NCI-H2107 (cell line): ENCODE measurements at regions not wholly inside any gene's neighbourhood (a gene's known extent, or its start where the extent isn't known, plus 50 kb on each side); places are given as distances from the start of the nearest gene placed in this dataset.
"Not testable (repeated sequence)": the region's sequence is repeated elsewhere in the genome, so short reads cannot be mapped to it uniquely, and the experiment has no call there.

Experiments
- DNase-seq: peaks from one replicate; lab custom pipeline; 2025; lab: John Stamatoyannopoulos, UW

DNA sequence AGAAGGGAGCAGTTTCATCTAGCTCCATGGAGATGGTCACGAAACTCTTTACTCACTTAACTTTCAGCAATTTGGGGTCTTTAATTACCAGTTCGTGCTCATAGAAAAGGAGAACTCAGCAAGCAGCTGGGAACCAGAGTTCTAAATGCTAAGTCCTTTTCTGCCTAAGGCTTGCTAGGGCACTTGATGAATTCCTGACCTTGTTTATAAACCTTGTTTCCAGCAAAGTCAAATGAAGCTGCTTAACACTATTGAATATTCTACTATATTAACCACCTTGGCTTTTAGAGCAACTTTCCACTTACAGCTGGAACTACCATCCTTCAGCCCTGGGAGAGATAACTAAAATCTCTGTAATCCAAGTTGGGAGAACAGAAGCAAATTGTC lies 79.5 kb upstream of the TSC22D2 start:
- no peak for DNase-seq

DNA sequence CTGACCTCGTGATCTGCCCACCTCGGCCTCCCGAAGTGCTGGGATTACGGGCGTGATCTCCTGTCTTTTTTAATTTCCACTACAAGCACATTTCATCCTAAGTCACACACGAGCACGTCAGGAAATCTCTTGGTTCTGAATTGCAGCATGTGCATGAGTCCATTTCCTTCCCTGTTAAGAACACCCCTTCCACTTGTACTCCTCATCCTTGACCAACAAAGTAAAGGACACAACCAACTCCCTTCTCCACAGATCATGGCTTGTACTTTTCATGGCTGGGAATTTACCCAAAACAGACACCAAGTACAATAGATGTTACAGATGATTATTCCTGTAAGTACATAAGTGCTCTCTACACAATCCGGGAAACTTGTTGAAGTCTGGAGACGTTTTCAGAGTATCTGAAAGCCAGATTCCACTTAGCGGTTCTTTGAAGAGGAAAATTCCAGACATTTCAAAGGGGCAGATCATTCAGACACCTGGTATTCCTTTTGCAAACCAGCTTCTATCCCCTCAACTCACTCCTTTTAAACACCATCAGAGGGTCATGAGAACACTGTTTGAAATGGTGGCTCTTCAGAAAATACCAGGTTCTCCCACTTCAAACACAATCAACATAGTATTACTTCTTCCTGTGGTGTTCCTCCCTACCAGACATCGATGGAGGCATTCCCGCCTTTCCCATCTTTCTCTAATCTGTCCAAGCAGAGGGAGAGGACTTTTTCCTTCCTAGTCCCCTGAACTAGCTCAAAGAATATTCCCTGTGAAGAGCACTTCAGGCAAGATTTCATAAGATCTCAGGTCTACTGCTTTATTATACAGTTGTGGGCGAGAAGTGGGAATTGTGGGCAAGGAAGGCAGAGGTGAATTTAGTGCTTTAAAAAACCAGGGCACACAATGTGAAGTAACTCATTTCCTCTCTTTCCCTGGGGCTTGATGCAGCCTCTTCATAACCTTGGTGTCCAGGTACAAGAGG lies 80.1 kb upstream of the TSC22D2 start:
- DNase-seq = no peak

DNA sequence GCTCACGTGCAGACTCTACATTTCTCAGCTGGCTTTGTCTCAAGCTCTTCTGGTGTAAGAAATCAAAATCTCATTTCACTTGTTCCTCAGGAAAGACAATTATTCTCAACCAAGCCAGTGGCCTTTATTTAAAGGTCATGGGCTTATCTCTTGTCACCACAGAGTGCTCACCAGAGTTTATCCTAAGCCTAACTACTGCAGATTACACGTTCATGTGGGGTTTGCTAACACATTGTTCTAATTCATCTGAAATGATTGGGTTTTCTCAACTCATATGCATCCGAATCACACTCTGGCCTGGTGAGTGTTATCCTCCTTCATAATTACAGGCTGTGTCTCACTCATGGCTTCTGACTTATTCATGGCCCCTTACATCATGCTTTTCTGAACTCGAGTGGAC lies 83.3 kb upstream of the TSC22D2 start:
- no peak for DNase-seq

DNA sequence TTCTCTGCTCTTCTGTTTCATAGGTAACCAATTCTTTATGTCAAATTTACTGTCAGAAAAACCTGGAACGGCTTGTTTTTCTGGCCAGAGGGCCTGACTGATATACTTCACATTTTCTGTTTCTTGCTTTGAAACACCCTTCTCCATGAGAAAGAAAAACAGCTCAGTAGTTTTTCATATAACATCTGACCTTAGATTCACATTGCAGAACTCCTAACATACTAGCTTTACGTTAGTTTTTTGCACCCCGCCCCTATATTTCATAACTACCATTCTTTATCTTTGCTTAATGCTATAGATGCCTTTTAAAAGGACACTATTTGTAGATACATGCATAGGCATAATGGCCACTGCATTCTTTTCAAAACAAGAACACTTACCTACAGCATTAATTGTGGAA lies 83.9 kb upstream of the TSC22D2 start:
- no peak for DNase-seq

DNA sequence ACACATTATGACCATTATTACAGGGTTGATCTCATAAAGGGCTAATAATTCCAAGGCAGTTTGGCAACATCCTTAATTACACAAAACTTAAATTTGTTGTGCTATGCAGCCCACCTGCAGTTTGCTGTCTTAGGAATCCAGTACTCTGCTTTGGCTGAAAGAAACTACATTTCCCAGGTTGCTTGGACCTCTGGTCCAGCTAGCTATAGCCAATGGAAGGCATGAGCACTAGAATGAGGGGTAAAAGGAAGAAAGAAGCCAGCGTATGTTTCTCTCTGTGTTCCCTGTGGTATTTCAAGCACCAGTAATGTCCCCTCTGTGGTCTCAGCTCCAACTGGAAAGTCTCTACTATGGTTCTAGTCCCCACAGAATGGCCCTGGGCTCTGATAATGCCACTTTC lies 84.3 kb upstream of the TSC22D2 start:
- no peak for DNase-seq

DNA sequence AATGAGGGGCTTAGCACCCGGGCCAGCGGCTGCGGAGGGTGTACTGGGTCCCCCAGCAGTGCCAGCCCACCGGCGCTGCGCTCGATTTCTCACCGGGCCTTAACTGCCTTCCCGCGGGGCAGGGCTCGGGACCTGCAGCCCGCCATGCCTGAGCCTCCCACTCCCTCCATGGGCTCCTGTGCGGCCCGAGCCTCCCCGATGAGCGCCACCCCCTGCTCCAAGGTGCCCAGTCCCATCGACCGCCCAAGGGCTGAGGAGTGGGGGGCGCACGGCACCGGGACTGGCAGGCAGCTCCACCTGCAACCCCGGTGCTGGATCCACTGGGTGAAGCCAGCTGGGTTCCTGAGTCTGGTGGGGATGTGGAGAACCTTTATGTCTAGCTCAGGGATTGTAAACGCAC lies 85.0 kb upstream of the TSC22D2 start:
- not testable (repeated sequence) for DNase-seq

DNA sequence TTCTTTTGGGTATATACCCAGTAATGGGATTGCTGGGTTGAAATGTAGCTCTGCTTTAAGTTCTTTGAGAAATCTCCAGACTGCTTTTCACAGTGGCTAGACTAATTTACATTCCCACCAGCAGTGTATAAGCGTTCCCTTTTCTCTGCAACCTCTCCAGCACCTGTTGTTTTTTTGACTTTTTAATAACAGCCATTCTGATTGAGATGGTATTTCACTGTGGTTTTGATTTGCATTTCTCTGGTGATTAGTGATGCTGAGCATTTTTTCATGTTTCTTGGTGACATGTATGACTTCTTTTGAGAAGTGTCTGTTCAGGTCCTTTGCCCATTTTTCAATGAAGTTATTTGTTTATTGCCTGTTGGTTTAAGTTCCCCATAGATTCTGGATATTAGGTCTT lies 87.1 kb upstream of the TSC22D2 start:
- not testable (repeated sequence) for DNase-seq

DNA sequence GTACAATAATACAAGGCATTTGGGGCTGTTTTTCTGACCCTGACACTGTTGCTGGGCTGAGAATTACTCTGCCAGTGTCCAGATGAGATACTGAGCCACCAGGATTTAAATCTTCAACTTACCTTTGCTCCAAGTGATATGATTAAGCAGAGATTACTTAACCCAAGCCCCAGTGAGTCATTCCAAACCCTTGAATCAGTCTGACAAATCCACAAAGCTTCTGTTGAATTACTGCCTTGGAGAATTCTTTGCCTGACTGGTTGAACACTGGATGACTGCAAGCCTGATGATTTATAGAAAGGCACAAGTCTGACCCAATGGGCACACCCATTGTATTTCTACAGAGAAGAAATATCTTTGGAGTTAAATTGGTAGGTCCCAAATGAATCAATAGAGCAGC lies 88.2 kb upstream of the TSC22D2 start:
- no peak for DNase-seq

DNA sequence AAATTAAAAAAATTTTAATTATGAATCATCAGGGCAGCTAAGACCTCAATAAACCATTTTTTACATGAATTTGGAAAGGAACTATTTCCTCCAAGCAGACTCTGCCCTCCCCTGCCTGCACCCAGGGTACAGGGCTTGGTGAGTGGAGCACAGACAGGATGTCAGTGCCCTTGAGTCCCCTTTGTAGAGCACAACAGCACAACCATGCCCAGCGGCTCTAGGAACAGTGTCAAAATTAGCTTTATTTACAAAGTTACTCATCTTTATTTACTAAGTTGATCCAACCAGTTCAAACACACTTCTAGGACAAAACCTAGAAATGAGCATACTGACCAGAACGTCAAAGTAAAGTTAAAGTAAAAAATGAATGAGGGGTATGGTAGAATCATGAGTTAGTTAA lies 90.6 kb upstream of the TSC22D2 start:
- no peak for DNase-seq

DNA sequence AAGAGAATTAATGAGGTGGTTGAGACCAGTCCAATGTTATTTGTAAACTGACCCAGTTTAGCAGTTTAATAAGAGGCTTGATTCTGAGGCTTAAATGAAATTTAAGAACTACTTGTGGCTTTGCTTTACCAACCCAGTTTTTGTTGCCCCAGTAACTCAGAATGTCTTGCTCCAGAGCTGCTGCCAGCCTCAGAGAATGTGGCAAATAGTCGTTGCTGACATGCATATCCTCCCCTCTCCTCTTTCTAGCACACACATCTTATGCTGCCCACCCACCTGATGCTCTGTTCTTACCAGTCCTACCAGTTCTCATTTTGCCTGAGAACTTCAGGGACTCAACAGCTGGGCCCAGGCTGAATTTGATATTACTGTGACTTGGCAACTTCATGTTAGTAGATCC lies 92.4 kb upstream of the TSC22D2 start:
- peak; percentile 39 for DNase-seq

DNA sequence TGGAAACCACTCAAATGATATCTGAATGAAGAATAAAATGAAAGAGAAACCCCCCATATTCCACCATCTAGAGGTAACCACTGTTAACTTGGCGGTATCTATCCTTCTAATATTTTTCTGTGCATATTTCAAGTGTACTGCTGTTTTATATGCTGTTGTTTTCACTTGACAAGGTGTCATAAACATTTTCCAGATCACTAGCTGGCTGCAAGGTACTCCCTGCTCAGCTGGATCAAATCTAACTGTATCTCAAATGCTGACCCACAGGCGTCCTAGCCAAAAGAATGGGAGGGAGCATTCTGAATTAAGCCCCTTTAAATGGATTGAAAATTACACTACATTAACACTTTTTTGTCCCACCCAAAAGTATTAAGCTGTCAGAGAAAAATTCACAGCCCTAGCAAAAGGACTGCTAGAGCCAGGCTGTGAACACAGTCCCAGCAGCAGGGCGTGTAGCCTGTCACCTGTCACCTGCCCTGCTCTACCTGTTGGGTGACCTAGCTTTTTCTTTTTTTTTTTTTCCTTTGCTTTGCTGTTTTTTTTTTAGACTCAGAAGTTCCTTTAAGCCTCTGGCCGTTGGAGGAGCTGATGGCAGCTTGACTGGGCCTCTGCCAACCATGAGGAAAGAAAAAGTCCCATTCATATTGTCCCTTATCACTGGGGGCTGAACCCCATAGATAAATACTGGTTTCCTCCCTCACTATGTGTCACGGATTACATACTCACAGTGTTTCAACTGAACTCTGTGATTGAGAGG lies 93.7 kb upstream of the TSC22D2 start:
- DNase-seq = no peak

DNA sequence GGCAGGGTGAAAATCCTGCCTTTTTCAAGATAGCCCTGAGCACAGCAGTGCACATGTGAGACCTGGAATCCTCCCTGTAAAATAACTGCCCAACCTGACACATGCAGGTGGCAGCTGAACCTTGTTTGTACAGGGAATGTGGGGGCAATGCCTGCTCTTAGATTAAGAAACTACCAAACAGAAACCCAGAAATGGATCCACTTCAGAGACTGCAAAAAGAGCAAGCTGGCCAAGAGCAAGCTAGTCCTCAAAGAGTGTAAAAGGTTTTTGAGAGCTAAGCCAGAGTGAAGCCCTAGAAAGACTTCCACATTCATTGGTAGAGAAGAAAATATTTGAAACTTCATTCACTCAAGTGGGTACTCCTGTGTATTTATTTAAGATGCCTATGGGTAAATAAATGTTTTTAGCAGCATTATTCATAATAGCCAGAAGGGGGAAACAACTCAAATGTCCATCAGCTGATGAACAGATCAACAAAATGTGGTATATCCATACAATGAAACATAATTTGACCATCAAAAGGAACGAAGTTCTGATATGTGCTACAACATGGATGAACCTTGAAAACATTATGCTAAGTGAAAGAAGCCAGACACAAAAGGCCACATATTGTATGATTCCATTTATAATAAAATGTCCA lies 96.0 kb upstream of the TSC22D2 start:
- DNase-seq = no peak

DNA sequence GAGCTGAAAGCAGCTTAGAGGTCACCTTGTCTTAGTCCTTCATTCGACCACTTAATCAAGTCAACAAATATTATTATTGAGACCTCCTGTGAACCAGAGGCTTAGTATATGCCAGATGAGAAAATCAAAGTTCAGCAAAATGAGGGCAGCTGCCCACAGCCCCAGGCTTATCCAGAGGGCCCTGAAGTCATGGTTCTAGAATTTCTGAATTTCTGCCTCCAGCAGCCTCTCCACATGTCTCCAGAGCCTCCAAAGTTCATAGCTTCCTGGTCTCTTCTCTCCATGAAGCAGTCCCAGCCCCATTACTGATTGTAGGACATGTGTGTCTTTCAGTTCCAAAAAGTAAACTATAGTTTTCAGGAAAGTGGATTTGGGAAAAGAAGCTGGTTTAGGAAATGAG lies 96.9 kb upstream of the TSC22D2 start:
- DNase-seq = no peak

DNA sequence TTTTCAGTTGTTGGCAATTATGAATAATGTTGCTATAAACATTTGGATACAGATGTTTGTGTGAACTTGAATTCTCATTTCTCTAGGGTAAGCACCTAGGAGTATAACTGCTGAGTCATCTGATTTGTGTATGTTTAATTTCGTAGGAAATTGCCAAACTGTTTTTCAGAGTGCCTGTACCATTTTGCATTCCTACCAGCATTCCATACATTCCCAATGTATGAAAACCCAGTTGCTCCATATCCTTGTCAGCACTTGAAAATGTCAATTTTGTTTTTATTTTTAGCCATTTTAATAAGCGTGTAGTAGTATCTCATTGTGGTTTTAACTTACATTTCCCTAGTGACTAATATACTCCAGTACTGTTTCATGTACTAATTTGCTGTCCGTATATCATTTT lies 98.5 kb upstream of the TSC22D2 start:
- no peak for DNase-seq

DNA sequence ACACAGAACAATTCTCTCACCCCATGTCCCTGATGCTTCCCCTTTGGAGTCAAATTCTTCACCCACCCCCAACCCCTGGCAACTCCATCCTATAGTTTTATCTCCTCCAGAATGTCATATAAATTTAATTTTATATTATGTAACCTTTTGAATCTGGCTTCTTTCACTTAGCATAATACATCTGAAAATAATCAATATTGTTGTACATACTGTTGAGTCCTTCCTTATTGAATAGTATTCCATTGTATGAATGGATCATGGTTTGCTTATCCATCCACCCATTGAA lies 98.9 kb upstream of the TSC22D2 start:
- no peak for DNase-seq

DNA sequence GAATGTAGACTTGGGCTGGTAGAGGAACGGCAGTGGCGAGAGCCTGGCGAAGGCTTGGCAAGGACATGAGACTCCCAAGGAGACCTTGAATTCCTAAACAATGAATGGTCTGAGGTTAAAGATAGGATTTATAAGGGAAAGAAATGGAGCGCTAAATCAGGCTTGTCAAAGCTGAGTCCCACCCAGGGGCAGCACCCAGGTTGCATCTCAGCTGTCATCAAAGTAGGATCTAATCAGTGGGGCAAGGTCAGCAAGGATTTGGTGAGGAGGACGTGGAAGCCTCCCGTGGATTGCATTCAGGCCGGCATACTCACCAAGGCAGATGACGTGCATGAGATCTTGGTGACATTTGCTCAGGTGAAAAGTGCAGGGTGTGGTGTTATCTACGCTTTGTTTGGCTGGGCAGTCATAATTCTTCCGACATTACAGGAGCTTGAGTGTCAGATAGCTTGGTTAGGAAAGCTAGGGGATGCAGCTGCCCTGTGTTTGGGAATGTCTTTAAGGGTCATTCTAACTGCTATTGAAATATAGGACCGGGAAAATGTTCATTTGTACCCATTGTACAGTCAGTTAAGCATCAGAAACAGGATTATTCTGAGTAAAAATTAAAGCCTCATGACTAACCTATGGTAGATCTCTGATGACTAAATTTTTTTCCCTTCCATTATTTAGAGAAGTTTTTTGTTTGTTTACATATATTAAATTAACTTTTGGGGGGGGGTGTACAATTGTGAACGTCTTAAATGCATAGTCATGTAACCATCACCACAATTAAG lies 99.4 kb upstream of the TSC22D2 start:
- no peak for DNase-seq

DNA sequence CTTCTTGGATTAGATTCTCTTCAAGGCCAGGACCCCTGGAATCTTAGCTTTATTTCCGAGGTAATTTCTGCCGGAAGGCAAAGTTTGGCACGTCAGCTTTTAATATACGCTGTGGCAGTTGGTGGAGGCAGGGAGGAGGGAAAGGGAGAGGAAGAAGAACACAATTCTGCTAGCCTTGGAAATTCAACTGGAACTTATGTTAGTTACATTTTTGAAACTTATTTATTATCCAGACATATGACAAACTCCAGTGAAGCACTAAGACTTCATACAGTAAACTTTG lies 100.1 kb upstream of the TSC22D2 start:
- DNase-seq = no peak

DNA sequence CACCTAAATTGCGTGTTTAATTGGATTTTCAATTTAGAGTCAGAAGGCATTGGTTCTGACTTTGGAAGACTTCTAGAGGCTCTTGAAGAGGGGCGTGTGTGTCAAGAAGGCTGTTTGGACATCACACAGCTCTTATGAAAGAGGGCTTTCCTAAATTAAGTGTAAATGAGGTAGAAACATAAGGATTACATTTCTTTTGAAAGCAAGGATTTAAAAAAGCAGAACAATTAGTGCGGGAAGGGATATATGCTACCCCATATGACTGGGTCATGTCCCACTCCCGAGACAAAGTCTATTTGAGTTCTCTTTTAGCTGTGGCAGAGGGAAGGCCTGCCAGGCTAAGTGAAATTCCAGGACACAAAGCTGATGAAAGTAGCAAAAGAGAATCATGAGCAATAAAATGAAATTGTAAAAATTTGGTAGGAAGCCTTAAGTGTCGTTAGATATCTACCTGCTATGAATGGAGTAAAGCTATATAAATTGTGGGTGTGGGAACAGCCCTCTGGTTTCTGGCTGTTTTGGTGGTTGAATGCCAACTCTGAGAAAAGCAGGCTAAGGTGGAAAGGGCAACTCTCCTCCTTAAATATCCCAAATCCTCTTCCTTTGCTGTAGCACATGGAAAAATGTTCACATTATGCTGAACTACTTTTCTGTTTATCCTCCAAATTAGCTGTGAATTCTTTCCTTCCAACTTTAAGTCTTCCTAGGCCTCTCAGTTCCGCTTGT lies 100.6 kb upstream of the TSC22D2 start:
- DNase-seq = no peak

DNA sequence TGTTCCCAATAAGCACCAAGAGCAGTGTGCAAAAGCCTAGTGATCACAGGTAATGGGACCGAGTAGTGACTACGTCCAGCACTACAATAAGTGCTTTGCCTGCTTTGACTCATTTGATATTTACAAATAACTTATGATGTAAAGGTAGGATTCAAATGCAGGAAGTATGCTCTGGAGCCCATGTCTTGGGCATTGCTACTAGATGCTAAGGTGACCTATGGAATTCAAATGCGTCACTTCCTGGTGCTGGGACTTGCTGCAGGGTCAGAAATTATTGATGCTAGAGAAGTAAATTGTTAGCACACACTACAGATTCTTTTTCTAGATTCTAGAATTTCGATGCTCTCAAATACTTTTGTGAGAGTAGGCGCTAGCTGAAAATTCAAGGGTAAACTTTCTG lies 101.2 kb upstream of the TSC22D2 start:
- no peak for DNase-seq

DNA sequence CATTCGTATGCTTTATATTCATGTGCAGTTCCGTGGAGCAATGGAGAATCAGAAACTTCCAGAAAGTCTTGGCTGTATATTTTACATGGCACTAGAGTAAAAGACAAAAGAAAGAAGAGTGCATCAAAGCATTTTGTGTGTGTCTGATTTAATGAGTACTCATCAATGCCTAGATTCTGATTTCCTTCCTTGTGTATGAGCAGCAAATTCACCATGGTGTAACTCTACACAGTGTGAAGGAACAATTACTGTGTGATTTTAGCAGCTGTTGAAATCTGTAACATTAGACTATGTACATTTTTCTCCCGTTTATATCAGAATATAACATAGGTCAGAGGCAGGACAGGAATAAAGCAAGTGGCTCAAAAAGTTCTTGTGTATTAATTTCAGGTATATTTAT lies 102.0 kb upstream of the TSC22D2 start:
- DNase-seq = no peak

DNA sequence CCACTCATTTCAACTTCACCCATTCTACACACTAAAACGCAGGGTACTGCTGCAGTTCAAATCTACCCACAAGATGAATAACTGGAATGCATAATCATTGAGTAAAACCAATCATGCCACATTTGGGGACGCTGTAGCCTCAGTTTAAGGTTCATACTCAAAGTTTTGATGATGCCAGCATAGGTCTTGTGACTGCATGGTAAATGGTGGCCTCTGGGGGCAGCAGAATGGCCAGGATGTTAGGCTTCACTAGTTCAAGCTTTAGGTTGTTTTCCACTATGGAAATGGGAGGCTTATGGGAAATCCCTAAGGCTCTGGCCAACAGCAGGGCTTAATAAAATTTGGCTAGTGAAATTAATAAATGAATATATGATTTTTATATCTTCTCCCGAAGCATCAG lies 104.3 kb upstream of the TSC22D2 start:
- DNase-seq = no peak

DNA sequence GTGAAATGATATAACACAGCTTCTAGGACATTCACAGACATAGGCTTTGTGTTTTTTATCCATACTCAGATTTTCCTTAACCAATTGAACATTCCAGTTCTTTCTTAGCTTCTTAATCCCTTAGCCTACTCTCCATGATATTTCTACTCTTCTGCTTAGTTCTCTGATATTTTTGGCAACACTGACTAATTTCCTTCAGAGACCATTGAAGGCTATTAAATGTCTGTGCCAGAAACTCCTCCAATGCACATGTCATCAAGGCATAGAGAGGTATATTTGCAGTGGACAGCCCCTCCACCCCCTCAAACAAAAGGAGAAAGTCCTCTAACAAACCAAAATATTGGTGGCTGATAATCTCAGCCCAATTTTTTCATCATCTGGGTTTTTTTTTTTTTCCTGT lies 105.9 kb upstream of the TSC22D2 start:
- no peak for DNase-seq
